ENCODE measurements at regions not wholly inside any gene's neighbourhood (a gene's known extent, or its start where the extent isn't known, plus 50 kb on each side); places are given as distances from the start of the nearest gene placed in this dataset.

DNA sequence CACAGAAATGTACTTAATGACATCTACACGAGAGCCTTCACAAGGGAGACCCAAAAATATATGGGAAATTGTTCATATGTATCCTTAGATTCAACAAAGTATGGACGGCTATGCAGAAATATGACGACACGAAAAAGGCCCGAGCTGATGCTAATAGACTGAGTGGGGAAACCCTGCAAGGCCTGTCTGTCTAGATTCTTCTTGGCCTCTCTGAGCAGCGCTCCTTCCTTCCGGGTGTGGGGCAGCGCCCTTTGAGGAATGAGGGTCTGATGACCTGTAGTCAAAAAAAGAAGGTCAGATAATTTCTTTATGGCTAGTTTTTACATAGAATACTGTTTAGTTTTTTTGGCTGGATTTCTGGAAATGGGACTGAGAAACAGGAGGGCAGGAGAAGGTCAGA lies 192.8 kb upstream of the AKR1E2 start:
- Histone ChIP-seq H3K4me1 (ENCODE audit: control insufficient read depth in 1 of 2, insufficient read depth in 1 of 2, low read depth in 1 of 2, low read length in 1 of 2) (no peaks in the 10 kb centered on the region), H3K36me3 (no peaks in the 10 kb centered on the region), H3K9me3 (no peaks in the 10 kb centered on the region), H3K27me3 (no peaks in the 10 kb centered on the region), H3K4me3 (ENCODE audit: low read depth in 1 of 2, low read length in 1 of 2) (no peak overlapping the region), H3K27ac (no peak overlapping the region)
- TF ChIP-seq, protein P1, sequence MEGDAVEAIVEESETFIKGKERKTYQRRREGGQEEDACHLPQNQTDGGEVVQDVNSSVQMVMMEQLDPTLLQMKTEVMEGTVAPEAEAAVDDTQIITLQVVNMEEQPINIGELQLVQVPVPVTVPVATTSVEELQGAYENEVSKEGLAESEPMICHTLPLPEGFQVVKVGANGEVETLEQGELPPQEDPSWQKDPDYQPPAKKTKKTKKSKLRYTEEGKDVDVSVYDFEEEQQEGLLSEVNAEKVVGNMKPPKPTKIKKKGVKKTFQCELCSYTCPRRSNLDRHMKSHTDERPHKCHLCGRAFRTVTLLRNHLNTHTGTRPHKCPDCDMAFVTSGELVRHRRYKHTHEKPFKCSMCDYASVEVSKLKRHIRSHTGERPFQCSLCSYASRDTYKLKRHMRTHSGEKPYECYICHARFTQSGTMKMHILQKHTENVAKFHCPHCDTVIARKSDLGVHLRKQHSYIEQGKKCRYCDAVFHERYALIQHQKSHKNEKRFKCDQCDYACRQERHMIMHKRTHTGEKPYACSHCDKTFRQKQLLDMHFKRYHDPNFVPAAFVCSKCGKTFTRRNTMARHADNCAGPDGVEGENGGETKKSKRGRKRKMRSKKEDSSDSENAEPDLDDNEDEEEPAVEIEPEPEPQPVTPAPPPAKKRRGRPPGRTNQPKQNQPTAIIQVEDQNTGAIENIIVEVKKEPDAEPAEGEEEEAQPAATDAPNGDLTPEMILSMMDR (IDR thresholded peaks at IDR 0.05) = no peak

GRCh38 chr10:4632757-4633156 lies 193.2 kb upstream of the AKR1E2 start:
- Histone ChIP-seq H3K27me3 (no peaks in the 10 kb centered on the region), H3K36me3 (no peaks in the 10 kb centered on the region), H3K4me3 (ENCODE audit: low read depth in 1 of 2, low read length in 1 of 2) (no peak overlapping the region), H3K9me3 (no peaks in the 10 kb centered on the region), H3K4me1 (ENCODE audit: control insufficient read depth in 1 of 2, insufficient read depth in 1 of 2, low read depth in 1 of 2, low read length in 1 of 2) (no peaks in the 10 kb centered on the region), H3K27ac (no peak overlapping the region)
- TF ChIP-seq, protein P1 (IDR thresholded peaks at IDR 0.05) = no peak

GRCh38 chr10:4626919-4627318 lies 199.1 kb upstream of the AKR1E2 start:
- Histone ChIP-seq H3K27me3 (no peaks in the 10 kb centered on the region), H3K9me3 (no peaks in the 10 kb centered on the region), H3K27ac (no peak overlapping the region), H3K4me3 (ENCODE audit: low read depth in 1 of 2, low read length in 1 of 2) (no peak overlapping the region), H3K4me1 (ENCODE audit: control insufficient read depth in 1 of 2, insufficient read depth in 1 of 2, low read depth in 1 of 2, low read length in 1 of 2) (no peaks in the 10 kb centered on the region), H3K36me3 (no peaks in the 10 kb centered on the region)
- TF ChIP-seq, protein P1 (IDR thresholded peaks at IDR 0.05) = no peak

- H3K4me1 ChIP-seq (ENCODE audit: control insufficient read depth in 1 of 2, insufficient read depth in 1 of 2, low read depth in 1 of 2, low read length in 1 of 2) = no peaks in the 10 kb centered on the region
- H3K4me3 ChIP-seq (ENCODE audit: low read depth in 1 of 2, low read length in 1 of 2) = no peak overlapping the region
- H3K27ac ChIP-seq = no peak overlapping the region
- no peaks in the 10 kb centered on the region for H3K27me3 ChIP-seq
- H3K9me3 ChIP-seq = no peaks in the 10 kb centered on the region
- H3K36me3 ChIP-seq = no peaks in the 10 kb centered on the region
- TF ChIP-seq, protein P1 (IDR thresholded peaks at IDR 0.05) = no peak
These were observed 202.1 kb upstream of the AKR1E2 start for GRCh38 chr10:4623757-4624420.

- no peaks in the 10 kb centered on the region for H3K4me1 ChIP-seq (ENCODE audit: control insufficient read depth in 1 of 2, insufficient read depth in 1 of 2, low read depth in 1 of 2, low read length in 1 of 2)
- H3K27ac ChIP-seq = no peak overlapping the region
- no peaks in the 10 kb centered on the region for H3K36me3 ChIP-seq
- H3K27me3 ChIP-seq = no peaks in the 10 kb centered on the region
- no peak overlapping the region for H3K4me3 ChIP-seq (ENCODE audit: low read depth in 1 of 2, low read length in 1 of 2)
- TF ChIP-seq, protein P1 (IDR thresholded peaks at IDR 0.05) = no peak
- H3K9me3 ChIP-seq = no peaks in the 10 kb centered on the region
These were observed 202.8 kb upstream of the AKR1E2 start for GRCh38 chr10:4623200-4623599.

All from neutrophil (primary cell).